ENCODE measurements at regions not wholly inside any gene's neighbourhood (a gene's known extent, or its start where the extent isn't known, plus 50 kb on each side); places are given as distances from the start of the nearest gene placed in this dataset.

GRCh38 chr10:108365541-108365940 lies 1201.0 kb upstream of the SORCS1 start:
- no peak for TF ChIP-seq CTCF (IDR thresholded peaks at IDR 0.05; ENCODE audit: low read depth, low read length, missing input control)
- no peak for TF ChIP-seq YY1 (IDR thresholded peaks at IDR 0.05)
- no peak for TF ChIP-seq RAD21 (IDR thresholded peaks at IDR 0.05)
- TF ChIP-seq GABPA (IDR thresholded peaks at IDR 0.05 in 1 of 2, conservative IDR thresholded peaks at IDR 0.05 in 1 of 2): no peak
- no peak for TF ChIP-seq MAX (IDR thresholded peaks at IDR 0.05)
- no peak for TF ChIP-seq EGR1 (IDR thresholded peaks at IDR 0.05; ENCODE audit: low read depth in 2 of 2)
- no peak for TF ChIP-seq REST (IDR thresholded peaks at IDR 0.05)
- no peak for TF ChIP-seq TAF1 (conservative IDR thresholded peaks at IDR 0.05)
- no peak for TF ChIP-seq NR2F2 (IDR thresholded peaks at IDR 0.05)
- no peak for TF ChIP-seq ATF3 (IDR thresholded peaks at IDR 0.05)
- TF ChIP-seq JUND (IDR thresholded peaks at IDR 0.05): no peak
- TF ChIP-seq SP1 (IDR thresholded peaks at IDR 0.05): no peak

All from liver (tissue), 3 donors.